ENCODE measurements at regions not wholly inside any gene's neighbourhood (a gene's known extent, or its start where the extent isn't known, plus 50 kb on each side); places are given as distances from the start of the nearest gene placed in this dataset.
A peak's percentile ranks its signal among the peaks of the same experiment; 100 is the strongest.

GRCh38 chr7:92997152-92997551 is 120.6 kb downstream of the SAMD9 start:
- Mint-ChIP-seq H3K4me3 (no peak overlapping the region), H3K36me3 (no peaks in the 10 kb centered on the region), H3K4me1 (peaks cover 2% of the 10 kb centered on the region), H3K27me3 (ENCODE audit: low read depth in 3 of 3) (peaks cover 0 to 2% (median 0%) of the 10 kb centered on the region in 3 donors), H3K9me3 (peaks cover 0 to 6% (median 2%) of the 10 kb centered on the region in 7 donors), H3K27ac (no peak overlapping the region)
- no peak overlapping the region for H3K4me2 ChIP-seq (replicated peaks; ENCODE audit: extremely low read depth, low read length, poor library complexity, severe bottlenecking)
- no peaks in the 10 kb centered on the region for H3K36me3 ChIP-seq (replicated peaks in 1 of 2; ENCODE audit: control insufficient read depth in 1 of 2, insufficient read depth in 2 of 2, low read length in 2 of 2)
- H3K27me3 ChIP-seq (ENCODE audit: control insufficient read depth in 2 of 2, insufficient read depth in 2 of 2, low read length in 2 of 2): no peaks in the 10 kb centered on the region
- H3K27ac ChIP-seq (ENCODE audit: low read depth in 1 of 2, low read length in 2 of 2): no peak overlapping the region
- no peaks in the 10 kb centered on the region for H4K20me1 ChIP-seq (ENCODE audit: insufficient read depth, low read length)
- H3K4me3 ChIP-seq (replicated peaks in 1 of 3; ENCODE audit: low read depth in 2 of 3, low read length in 3 of 3): no peak overlapping the region
- DNase-seq: no peak
- TF ChIP-seq CTCF (IDR thresholded peaks at IDR 0.05): no peak
- no peaks in the 10 kb centered on the region for H3K9me3 ChIP-seq (replicated peaks in 1 of 2; ENCODE audit: control insufficient read depth in 1 of 2, insufficient read depth in 1 of 2, low read length in 2 of 2)
- intact Hi-C loops (cut with micrococcal nuclease): no loop called here
- H3K4me1 ChIP-seq (ENCODE audit: control insufficient read depth in 1 of 2, insufficient read depth in 2 of 2, low read length in 2 of 2): no peaks in the 10 kb centered on the region
- no peak overlapping the region for H3K9ac ChIP-seq (ENCODE audit: insufficient read depth, low read length, poor library complexity, severe bottlenecking)
- H2AFZ ChIP-seq (ENCODE audit: insufficient read depth, low read depth, low read length, poor library complexity, severe bottlenecking): no peak overlapping the region
- 100% methylated on average over 2 of the region's 2 CpGs for WGBS (ENCODE audit: insufficient coverage)
- H3K79me2 ChIP-seq (ENCODE audit: insufficient read depth, low read length): no peaks in the 10 kb centered on the region

- H3K9me3 Mint-ChIP-seq: peaks cover 0 to 6% (median 2%) of the 10 kb centered on the region in 7 donors
- H3K4me1 Mint-ChIP-seq: peaks cover 2% of the 10 kb centered on the region
- no CpG with 5 or more reads among the region's 2 CpGs for WGBS (ENCODE audit: insufficient coverage)
- intact Hi-C loops (cut with micrococcal nuclease): no loop called here
- Histone ChIP-seq H3K4me3 (replicated peaks in 1 of 3; ENCODE audit: low read depth in 2 of 3, low read length in 3 of 3) (no peak overlapping the region), H3K79me2 (ENCODE audit: insufficient read depth, low read length) (no peaks in the 10 kb centered on the region), H3K9me3 (replicated peaks in 1 of 2; ENCODE audit: control insufficient read depth in 1 of 2, insufficient read depth in 1 of 2, low read length in 2 of 2) (no peaks in the 10 kb centered on the region), H4K20me1 (ENCODE audit: insufficient read depth, low read length) (no peaks in the 10 kb centered on the region), H2AFZ (ENCODE audit: insufficient read depth, low read depth, low read length, poor library complexity, severe bottlenecking) (no peak overlapping the region), H3K36me3 (replicated peaks in 1 of 2; ENCODE audit: control insufficient read depth in 1 of 2, insufficient read depth in 2 of 2, low read length in 2 of 2) (no peaks in the 10 kb centered on the region), H3K27ac (ENCODE audit: low read depth in 1 of 2, low read length in 2 of 2) (no peak overlapping the region), H3K9ac (ENCODE audit: insufficient read depth, low read length, poor library complexity, severe bottlenecking) (no peak overlapping the region), H3K27me3 (ENCODE audit: control insufficient read depth in 2 of 2, insufficient read depth in 2 of 2, low read length in 2 of 2) (no peaks in the 10 kb centered on the region), H3K4me1 (ENCODE audit: control insufficient read depth in 1 of 2, insufficient read depth in 2 of 2, low read length in 2 of 2) (no peaks in the 10 kb centered on the region), H3K4me2 (replicated peaks; ENCODE audit: extremely low read depth, low read length, poor library complexity, severe bottlenecking) (no peak overlapping the region)
- H3K36me3 Mint-ChIP-seq: no peaks in the 10 kb centered on the region
- no peak overlapping the region for H3K4me3 Mint-ChIP-seq
- peak overlapping the region in 1 of 7 donors; percentile 38 for H3K27ac Mint-ChIP-seq
- H3K27me3 Mint-ChIP-seq (ENCODE audit: low read depth in 3 of 3): peaks cover 0 to 2% (median 0%) of the 10 kb centered on the region in 3 donors
- DNase-seq: no peak
- TF ChIP-seq CTCF (IDR thresholded peaks at IDR 0.05): no peak
Measured at GRCh38 chr7:92994901-92995300, 122.9 kb downstream of the SAMD9 start.

Data from CD14-positive monocyte (primary cell).